ENCODE measurements at regions not wholly inside any gene's neighbourhood (a gene's known extent, or its start where the extent isn't known, plus 50 kb on each side); places are given as distances from the start of the nearest gene placed in this dataset.
"Not testable (repeated sequence)": the region's sequence is repeated elsewhere in the genome, so short reads cannot be mapped to it uniquely, and the experiment has no call there.

GRCh38 chr3:102036472-102036871 lies 187.2 kb downstream of the NFKBIZ start:
- Histone ChIP-seq H3K27ac (no peak overlapping the region), H3K9me3 (no peaks in the 10 kb centered on the region), H3K4me3 (no peak overlapping the region), H3K4me1 (no peaks in the 10 kb centered on the region), H3K36me3 (ENCODE audit: low read depth, missing control alignments) (no peaks in the 10 kb centered on the region), H3K27me3 (no peaks in the 10 kb centered on the region)
- 54 to 63% methylated on average over 1 of the region's 1 CpG for WGBS, 2 donors
- no peak for DNase-seq
- intact Hi-C loops (cut with DNase I; ENCODE audit: low total_unique reads): no loop called here
- no peak for TF ChIP-seq CTCF (IDR thresholded peaks at IDR 0.05)
- TF ChIP-seq POLR2A (IDR thresholded peaks at IDR 0.05): no peak

GRCh38 chr3:102037209-102037608 lies 187.9 kb downstream of the NFKBIZ start:
- 28 to 29% methylated on average over 2 of the region's 2 CpGs for WGBS, 2 donors
- no peak for DNase-seq
- Histone ChIP-seq H3K27me3 (no peaks in the 10 kb centered on the region), H3K27ac (no peak overlapping the region), H3K4me1 (no peaks in the 10 kb centered on the region), H3K4me3 (no peak overlapping the region), H3K36me3 (ENCODE audit: low read depth, missing control alignments) (no peaks in the 10 kb centered on the region), H3K9me3 (no peaks in the 10 kb centered on the region)
- intact Hi-C loops (cut with DNase I; ENCODE audit: low total_unique reads): no loop called here
- TF ChIP-seq CTCF (IDR thresholded peaks at IDR 0.05) (no peak), POLR2A (IDR thresholded peaks at IDR 0.05) (no peak)

GRCh38 chr3:102037791-102038190 lies 188.5 kb downstream of the NFKBIZ start:
- H3K36me3 ChIP-seq (ENCODE audit: low read depth, missing control alignments): no peaks in the 10 kb centered on the region
- H3K4me3 ChIP-seq: no peak overlapping the region
- WGBS, 2 donors: 37 to 61% methylated on average over 2 of the region's 2 CpGs
- no peaks in the 10 kb centered on the region for H3K4me1 ChIP-seq
- H3K27me3 ChIP-seq: no peaks in the 10 kb centered on the region
- no peak for DNase-seq
- no peaks in the 10 kb centered on the region for H3K9me3 ChIP-seq
- H3K27ac ChIP-seq: no peak overlapping the region
- intact Hi-C loops (cut with DNase I; ENCODE audit: low total_unique reads): no loop called here
- no peak for TF ChIP-seq CTCF (IDR thresholded peaks at IDR 0.05)
- TF ChIP-seq POLR2A (IDR thresholded peaks at IDR 0.05): no peak

GRCh38 chr3:102038477-102039142 lies 189.3 kb downstream of the NFKBIZ start:
- H3K36me3 ChIP-seq (ENCODE audit: low read depth, missing control alignments): no peaks in the 10 kb centered on the region
- H3K4me1 ChIP-seq: no peaks in the 10 kb centered on the region
- no peaks in the 10 kb centered on the region for H3K9me3 ChIP-seq
- DNase-seq: no peak
- H3K27ac ChIP-seq: no peak overlapping the region
- TF ChIP-seq CTCF (IDR thresholded peaks at IDR 0.05) (no peak), POLR2A (IDR thresholded peaks at IDR 0.05) (no peak)
- no peaks in the 10 kb centered on the region for H3K27me3 ChIP-seq
- WGBS, 2 donors: 85 to 90% methylated on average over 3 of the region's 3 CpGs
- no peak overlapping the region for H3K4me3 ChIP-seq
- intact Hi-C loops (cut with DNase I; ENCODE audit: low total_unique reads): no loop called here

- DNase-seq; H3K9me3 ChIP-seq; H3K4me1 ChIP-seq; H3K27me3 ChIP-seq; H3K27ac ChIP-seq; H3K36me3 ChIP-seq (ENCODE audit: low read depth, missing control alignments); intact Hi-C loops (cut with DNase I; ENCODE audit: low total_unique reads); H3K4me3 ChIP-seq: not testable (repeated sequence)
- WGBS, 2 donors: 90 to 92% methylated on average over 4 to 8 of the region's 8 CpGs
Observed at GRCh38 chr3:102040144-102040543, 190.8 kb downstream of the NFKBIZ start.
